Loucy (cell line): ENCODE measurements at regions not wholly inside any gene's neighbourhood (a gene's known extent, or its start where the extent isn't known, plus 50 kb on each side); places are given as distances from the start of the nearest gene placed in this dataset.

Experiments
- H2AFZ ChIP-seq: fragments of 200-600 bp; sonication (generic); 2 replicates; pipeline ENCODE4 v1.6.0; 2016; ENCODE audit warnings: antibody characterized with exemption, mild to moderate bottlenecking, low read length, moderate library complexity
- H3F3A ChIP-seq: fragments of 200-600 bp; 2 replicates; pipeline ENCODE4 v1.6.0; 2016; ENCODE audit warnings: antibody characterized with exemption, low read depth, mild to moderate bottlenecking
- H3K27me3 ChIP-seq: fragments of 200-600 bp; sonication (generic); 2 replicates; pipeline ENCODE4 v1.6.1; 2014; ENCODE audit warnings: low read length, mild to moderate bottlenecking; ENCODE audit not compliant: insufficient read depth, poor library complexity, severe bottlenecking
- H3K36me3 ChIP-seq: fragments of 200-600 bp; sonication (generic); 2 replicates; pipeline ENCODE4 v1.6.1; 2016; ENCODE audit warnings: low read length; ENCODE audit not compliant: insufficient read depth
- H3K4me1 ChIP-seq: fragments of 200-600 bp; sonication (generic); 2 replicates; pipeline ENCODE4 v1.5.1; 2014; ENCODE audit warnings: low read length, mild to moderate bottlenecking; ENCODE audit not compliant: insufficient read depth, poor library complexity, severe bottlenecking
- H3K4me2 ChIP-seq: fragments of 200-600 bp; sonication (generic); 2 replicates; pipeline ENCODE4 v1.6.0; 2014; ENCODE audit warnings: antibody characterized with exemption, low read length, low read depth, mild to moderate bottlenecking; ENCODE audit not compliant: poor library complexity, severe bottlenecking
- H3K4me3 ChIP-seq: fragments of 200-600 bp; sonication (generic); 2 replicates; pipeline ENCODE4 v1.5.1; 2014; ENCODE audit warnings: low read length, mild to moderate bottlenecking, mixed read lengths; ENCODE audit not compliant: poor library complexity, severe bottlenecking
- H3K79me2 ChIP-seq: fragments of 200-600 bp; sonication (generic); 2 replicates; pipeline ENCODE4 v1.6.1; 2014; ENCODE audit warnings: low read length; ENCODE audit not compliant: insufficient read depth
- H3K9ac ChIP-seq: fragments of 200-600 bp; sonication (generic); 2 replicates; pipeline ENCODE4 v1.6.0; 2014; ENCODE audit warnings: mild to moderate bottlenecking, low read depth, low read length, moderate library complexity; ENCODE audit not compliant: poor library complexity, severe bottlenecking
- H3K9me2 ChIP-seq: fragments of 200-600 bp; sonication (generic); replicated peaks from 2 replicates; pipeline ENCODE4 v1.6.1; 2016; ENCODE audit warnings: low read depth, low read length, mixed read lengths
- H3K9me3 ChIP-seq: fragments of 200-600 bp; sonication (generic); 2 replicates; pipeline ENCODE4 v1.6.1; 2014; ENCODE audit warnings: mild to moderate bottlenecking, antibody characterized with exemption, low read length, low read depth; ENCODE audit not compliant: insufficient read depth
- H4K20me1 ChIP-seq: fragments of 200-600 bp; sonication (generic); 2 replicates; pipeline ENCODE4 v1.6.0; 2014; ENCODE audit warnings: antibody characterized with exemption, low read length, mild to moderate bottlenecking; ENCODE audit not compliant: insufficient read depth, poor library complexity, severe bottlenecking
- EZH2phosphoT487 ChIP-seq: fragments of 200-600 bp; IDR thresholded peaks from 2 replicates; pipeline ENCODE4 v1.6.1; 2018; ENCODE audit warnings: antibody characterized with exemption, mild to moderate bottlenecking, moderate library complexity, borderline replicate concordance
- TF ChIP-seq, protein P1 (sequence below): fragments of 200-600 bp; sonication (generic); conservative IDR thresholded peaks from 2 replicates; pipeline ENCODE4 v1.5.1; 2014; ENCODE audit warnings: mild to moderate bottlenecking, antibody characterized with exemption, low read length

- Histone ChIP-seq H3K9me2 (no peaks in the 10 kb centered on the region), H3K4me3 (no peak overlapping the region), H3F3A (no peaks in the 10 kb centered on the region), H3K79me2 (no peaks in the 10 kb centered on the region), H3K4me1 (no peaks in the 10 kb centered on the region), H4K20me1 (no peaks in the 10 kb centered on the region), H3K27me3 (no peaks in the 10 kb centered on the region), H3K9ac (no peak overlapping the region), H3K4me2 (no peak overlapping the region), H3K36me3 (no peaks in the 10 kb centered on the region), H3K9me3 (no peaks in the 10 kb centered on the region), H2AFZ (no peak overlapping the region)
- TF ChIP-seq, protein P1, sequence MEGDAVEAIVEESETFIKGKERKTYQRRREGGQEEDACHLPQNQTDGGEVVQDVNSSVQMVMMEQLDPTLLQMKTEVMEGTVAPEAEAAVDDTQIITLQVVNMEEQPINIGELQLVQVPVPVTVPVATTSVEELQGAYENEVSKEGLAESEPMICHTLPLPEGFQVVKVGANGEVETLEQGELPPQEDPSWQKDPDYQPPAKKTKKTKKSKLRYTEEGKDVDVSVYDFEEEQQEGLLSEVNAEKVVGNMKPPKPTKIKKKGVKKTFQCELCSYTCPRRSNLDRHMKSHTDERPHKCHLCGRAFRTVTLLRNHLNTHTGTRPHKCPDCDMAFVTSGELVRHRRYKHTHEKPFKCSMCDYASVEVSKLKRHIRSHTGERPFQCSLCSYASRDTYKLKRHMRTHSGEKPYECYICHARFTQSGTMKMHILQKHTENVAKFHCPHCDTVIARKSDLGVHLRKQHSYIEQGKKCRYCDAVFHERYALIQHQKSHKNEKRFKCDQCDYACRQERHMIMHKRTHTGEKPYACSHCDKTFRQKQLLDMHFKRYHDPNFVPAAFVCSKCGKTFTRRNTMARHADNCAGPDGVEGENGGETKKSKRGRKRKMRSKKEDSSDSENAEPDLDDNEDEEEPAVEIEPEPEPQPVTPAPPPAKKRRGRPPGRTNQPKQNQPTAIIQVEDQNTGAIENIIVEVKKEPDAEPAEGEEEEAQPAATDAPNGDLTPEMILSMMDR, result no peak
- no peak for TF ChIP-seq EZH2phosphoT487
Observed at GRCh38 chr17:27391427-27391826, 64.8 kb upstream of the KSR1 start.

GRCh38 chr17:27396045-27396444 is 60.2 kb upstream of the KSR1 start:
- Histone ChIP-seq H3K4me2 (no peak overlapping the region), H4K20me1 (no peaks in the 10 kb centered on the region), H3K36me3 (no peaks in the 10 kb centered on the region)

DNA sequence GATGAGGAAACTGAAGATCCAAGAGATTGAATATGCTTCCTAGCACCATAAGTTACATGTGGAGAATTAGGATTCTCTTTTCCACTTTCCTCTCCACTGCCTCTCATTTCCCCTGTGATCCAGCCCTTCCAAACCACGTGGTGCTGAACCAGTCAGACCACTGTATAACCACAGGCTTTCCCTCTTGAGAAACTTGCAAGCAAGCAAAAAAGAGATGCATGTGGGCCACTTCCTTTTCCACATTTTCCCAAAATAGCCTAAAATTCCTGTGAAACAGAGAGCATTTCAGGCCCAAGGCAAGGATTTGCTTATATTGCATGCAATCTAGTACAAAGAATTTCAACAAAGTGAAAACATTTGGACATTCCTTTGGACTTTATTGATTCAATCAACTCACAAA is 59.3 kb upstream of the KSR1 start:
- Histone ChIP-seq H3K36me3 (no peaks in the 10 kb centered on the region), H3K4me1 (no peaks in the 10 kb centered on the region), H2AFZ (no peak overlapping the region), H3K4me3 (no peak overlapping the region), H3F3A (no peaks in the 10 kb centered on the region), H3K9me2 (no peaks in the 10 kb centered on the region), H4K20me1 (no peaks in the 10 kb centered on the region), H3K27me3 (no peaks in the 10 kb centered on the region), H3K9me3 (no peaks in the 10 kb centered on the region), H3K9ac (no peak overlapping the region), H3K79me2 (no peaks in the 10 kb centered on the region), H3K4me2 (no peak overlapping the region)
- TF ChIP-seq, protein P1, result no peak
- TF ChIP-seq EZH2phosphoT487, result no peak

More at GRCh38 chr17:27396045-27396444, 60.2 kb upstream of the KSR1 start:
- Histone ChIP-seq H3K9me2 (no peaks in the 10 kb centered on the region), H3K79me2 (no peaks in the 10 kb centered on the region), H3K9ac (no peak overlapping the region), H3F3A (no peaks in the 10 kb centered on the region), H2AFZ (no peak overlapping the region), H3K4me3 (no peak overlapping the region), H3K27me3 (no peaks in the 10 kb centered on the region), H3K4me1 (no peaks in the 10 kb centered on the region), H3K9me3 (no peaks in the 10 kb centered on the region)
- TF ChIP-seq, protein P1, result no peak
- no peak for TF ChIP-seq EZH2phosphoT487
